Mesenchymal stem cell (in vitro differentiated cells and primary cell): ENCODE measurements at regions not wholly inside any gene's neighbourhood (a gene's known extent, or its start where the extent isn't known, plus 50 kb on each side); places are given as distances from the start of the nearest gene placed in this dataset.

Experiments used
- DNase-seq: peaks from one replicate; pipeline ENCODE4 v3.0.0-alpha.2; 2013
- H2AFZ ChIP-seq: one replicate; pipeline ENCODE4 v1.6.1; 2013; ENCODE audit warnings: low read depth, mild to moderate bottlenecking, control low read depth, inconsistent platforms, low read length, moderate library complexity
- H2AK5ac ChIP-seq: 2 replicates; pipeline ENCODE4 v1.6.1; 2013; ENCODE audit warnings: low read length, moderate library complexity, mild to moderate bottlenecking, inconsistent platforms; ENCODE audit not compliant: severe bottlenecking
- H2BK120ac ChIP-seq: one replicate; pipeline ENCODE4 v1.6.1; 2013; ENCODE audit warnings: low read depth, mild to moderate bottlenecking, inconsistent platforms, low read length, moderate library complexity
- H2BK12ac ChIP-seq, 2 experiments: one replicate each; pipeline ENCODE4 v1.6.1; 2013; ENCODE audit warnings: inconsistent platforms in 2 of 2, low read length in 2 of 2, mild to moderate bottlenecking in 2 of 2, moderate library complexity in 2 of 2, control low read depth in 1 of 2
- H2BK15ac ChIP-seq: one replicate; pipeline ENCODE4 v1.6.1; 2013; ENCODE audit warnings: mild to moderate bottlenecking, low read depth, inconsistent platforms; ENCODE audit not compliant: poor library complexity, severe bottlenecking
- H2BK5ac ChIP-seq: 2 replicates; pipeline ENCODE4 v1.6.1; 2013; ENCODE audit warnings: low read depth, mild to moderate bottlenecking, low read length, control low read depth, inconsistent platforms; ENCODE audit not compliant: poor library complexity, severe bottlenecking
- H3K14ac ChIP-seq, 2 experiments: one replicate each; pipeline ENCODE4 v1.6.1; 2013; ENCODE audit warnings: inconsistent platforms in 2 of 2, low read length in 2 of 2, control low read depth in 1 of 2, mild to moderate bottlenecking in 1 of 2, moderate library complexity in 1 of 2
- H3K18ac ChIP-seq, 2 experiments: one replicate each; pipeline ENCODE4 v1.6.1; 2013; ENCODE audit warnings: inconsistent platforms in 2 of 2, low read length in 2 of 2, control low read depth in 1 of 2, low read depth in 1 of 2, mild to moderate bottlenecking in 1 of 2
- H3K23ac ChIP-seq, 2 experiments: one replicate each; pipeline ENCODE4 v1.6.1; 2013; ENCODE audit warnings: inconsistent platforms in 2 of 2, low read length in 2 of 2, mild to moderate bottlenecking in 2 of 2, moderate library complexity in 2 of 2, control low read depth in 1 of 2
- H3K27ac ChIP-seq: 2 replicates; pipeline ENCODE4 v1.5.1; 2013; ENCODE audit warnings: mild to moderate bottlenecking, moderate library complexity, low read length, control low read depth, inconsistent platforms; ENCODE audit not compliant: poor library complexity, severe bottlenecking
- H3K27me3 ChIP-seq, 2 experiments: 2 replicates each; pipeline versions ENCODE4 v1.6.1 to v1.7.0; 2013; ENCODE audit warnings: low read length in 2 of 2, mild to moderate bottlenecking in 2 of 2, moderate library complexity in 2 of 2, control low read depth in 1 of 2, inconsistent platforms in 1 of 2; ENCODE audit not compliant: control insufficient read depth in 1 of 2, insufficient read depth in 1 of 2
- H3K36me3 ChIP-seq, 2 experiments: 2 replicates each; pipeline versions ENCODE4 v1.6.1 to v1.7.0; 2013; ENCODE audit warnings: low read length in 2 of 2, control low read depth in 1 of 2, inconsistent platforms in 1 of 2, low read depth in 1 of 2, mild to moderate bottlenecking in 1 of 2; ENCODE audit not compliant: insufficient read depth in 2 of 2, control insufficient read depth in 1 of 2
- H3K4ac ChIP-seq, 2 experiments: one replicate each; pipeline ENCODE4 v1.6.1; 2013; ENCODE audit warnings: inconsistent platforms in 2 of 2, low read length in 2 of 2, mild to moderate bottlenecking in 2 of 2, moderate library complexity in 2 of 2, control low read depth in 1 of 2, low read depth in 1 of 2
- H3K4me1 ChIP-seq: 2 replicates; pipeline ENCODE4 v1.6.1; 2013; ENCODE audit warnings: low read depth, low read length, control low read depth; ENCODE audit not compliant: control insufficient read depth, insufficient read depth
- H3K4me2 ChIP-seq: 2 replicates; pipeline ENCODE4 v1.6.1; 2013; ENCODE audit warnings: low read length, mild to moderate bottlenecking, inconsistent platforms; ENCODE audit not compliant: poor library complexity, severe bottlenecking
- H3K4me3 ChIP-seq, 2 experiments: 2 replicates each; pipeline versions ENCODE4 v1.5.1 to v1.7.0; 2013; ENCODE audit warnings: low read length in 2 of 2, mild to moderate bottlenecking in 2 of 2, control low read depth in 1 of 2, low read depth in 1 of 2; ENCODE audit not compliant: insufficient read depth in 1 of 2
- H3K79me1 ChIP-seq: replicated peaks from 2 replicates; pipeline ENCODE4 v1.6.1; 2013; ENCODE audit warnings: mild to moderate bottlenecking, control low read depth, low read length, inconsistent platforms; ENCODE audit not compliant: poor library complexity, severe bottlenecking
- H3K9ac ChIP-seq: 2 replicates; pipeline ENCODE4 v1.7.0; 2013; ENCODE audit warnings: mild to moderate bottlenecking, low read length, moderate library complexity
- H3K9me3 ChIP-seq: 2 replicates; pipeline ENCODE4 v1.7.0; 2013; ENCODE audit warnings: mild to moderate bottlenecking, low read length; ENCODE audit not compliant: control insufficient read depth
- H4K8ac ChIP-seq: one replicate; pipeline ENCODE4 v1.6.1; 2013; ENCODE audit warnings: inconsistent platforms, mild to moderate bottlenecking, low read length, moderate library complexity
- H4K91ac ChIP-seq: one replicate; pipeline ENCODE4 v1.6.1; 2013; ENCODE audit warnings: mild to moderate bottlenecking, low read length, inconsistent platforms
- WGBS: methylation state at CpG from one replicate; pipeline ENCODE4 v1.1.7; 2013; ENCODE audit warnings: mixed read lengths; 5-methylcytosine and 5-hydroxymethylcytosine counted together

- Histone ChIP-seq H2AK5ac (no peak overlapping the region), H3K4me1 (no peaks in the 10 kb centered on the region), H3K4ac (no peak overlapping the region), H3K9ac (no peak overlapping the region), H4K8ac (no peak overlapping the region), H2AFZ (no peak overlapping the region), H3K27me3 (no peaks in the 10 kb centered on the region), H3K4me3 (no peak overlapping the region), H3K23ac (no peak overlapping the region), H3K79me1 (no peaks in the 10 kb centered on the region), H2BK120ac (no peak overlapping the region), H3K36me3 (no peaks in the 10 kb centered on the region), H4K91ac (no peak overlapping the region), H3K14ac (no peak overlapping the region), H3K18ac (no peak overlapping the region), H2BK5ac (no peak overlapping the region), H3K27ac (no peak overlapping the region), H3K9me3 (peaks cover 20% of the 10 kb centered on the region), H3K4me2 (no peak overlapping the region), H2BK12ac (no peak overlapping the region), H2BK15ac (no peak overlapping the region)
- no peak for DNase-seq
- WGBS, result 95% methylated on average over 10 of the region's 10 CpGs
Measured at GRCh38 chr5:85549229-85549628, 1068.5 kb upstream of the COX7C start.

- Histone ChIP-seq H2BK12ac (no peak overlapping the region), H3K27ac (no peak overlapping the region), H4K8ac (peak overlapping the region; percentile 28), H3K9ac (no peak overlapping the region), H3K18ac (no peak overlapping the region), H3K14ac (no peak overlapping the region), H2BK120ac (no peak overlapping the region), H2AK5ac (no peak overlapping the region), H3K9me3 (peaks cover 24% of the 10 kb centered on the region), H3K23ac (no peak overlapping the region), H3K4me3 (no peak overlapping the region), H3K79me1 (no peaks in the 10 kb centered on the region), H3K27me3 (no peaks in the 10 kb centered on the region), H3K4me1 (no peaks in the 10 kb centered on the region), H4K91ac (no peak overlapping the region), H3K4me2 (no peak overlapping the region), H3K36me3 (no peaks in the 10 kb centered on the region), H2BK5ac (no peak overlapping the region), H2AFZ (no peak overlapping the region), H2BK15ac (no peak overlapping the region), H3K4ac (no peak overlapping the region)
- WGBS, result 93% methylated on average over 21 of the region's 24 CpGs
- DNase-seq, result no peak
Measured at GRCh38 chr5:85549836-85550599, 1067.7 kb upstream of the COX7C start.

GRCh38 chr5:85556464-85556863 lies 1061.3 kb upstream of the COX7C start:
- H3K4me2 ChIP-seq, result no peak overlapping the region
- H2BK15ac ChIP-seq, result no peak overlapping the region
- no peak overlapping the region for H2BK12ac ChIP-seq
- H4K91ac ChIP-seq, result no peak overlapping the region
- H3K4me1 ChIP-seq, result no peaks in the 10 kb centered on the region
- H3K27me3 ChIP-seq, result no peaks in the 10 kb centered on the region
- no peak overlapping the region for H3K9ac ChIP-seq
- H3K18ac ChIP-seq, result no peak overlapping the region
- H2AK5ac ChIP-seq, result no peak overlapping the region
- H3K14ac ChIP-seq, result no peak overlapping the region
- H4K8ac ChIP-seq, result no peak overlapping the region
- no peak overlapping the region for H3K4ac ChIP-seq
- H2AFZ ChIP-seq, result no peak overlapping the region
- H3K36me3 ChIP-seq, result no peaks in the 10 kb centered on the region
- no peak overlapping the region for H3K27ac ChIP-seq
- no peak overlapping the region for H3K23ac ChIP-seq
- no peak overlapping the region for H2BK5ac ChIP-seq
- WGBS, result 95% methylated on average over 3 of the region's 3 CpGs
- no peak for DNase-seq
- peaks cover 47% of the 10 kb centered on the region for H3K9me3 ChIP-seq
- no peak overlapping the region for H3K4me3 ChIP-seq
- no peak overlapping the region for H2BK120ac ChIP-seq
- no peaks in the 10 kb centered on the region for H3K79me1 ChIP-seq

- 82% methylated on average over 1 of the region's 1 CpG for WGBS
- Histone ChIP-seq H3K79me1 (no peaks in the 10 kb centered on the region), H3K14ac (no peak overlapping the region), H3K9ac (no peak overlapping the region), H2BK15ac (no peak overlapping the region), H3K36me3 (no peaks in the 10 kb centered on the region), H2AFZ (no peak overlapping the region), H2BK5ac (no peak overlapping the region), H4K8ac (no peak overlapping the region), H3K4me1 (no peaks in the 10 kb centered on the region), H3K23ac (no peak overlapping the region), H3K18ac (no peak overlapping the region), H4K91ac (no peak overlapping the region), H2BK120ac (no peak overlapping the region), H3K4ac (no peak overlapping the region), H3K4me2 (no peak overlapping the region), H3K27me3 (no peaks in the 10 kb centered on the region), H3K4me3 (no peak overlapping the region), H3K9me3 (peaks cover 4% of the 10 kb centered on the region), H2AK5ac (no peak overlapping the region), H3K27ac (no peak overlapping the region), H2BK12ac (no peak overlapping the region)
- peak; percentile 26 for DNase-seq
Measured at GRCh38 chr5:85576666-85577065, 1041.1 kb upstream of the COX7C start.
